ENCODE measurements at regions not wholly inside any gene's neighbourhood (a gene's known extent, or its start where the extent isn't known, plus 50 kb on each side); places are given as distances from the start of the nearest gene placed in this dataset.

- Histone ChIP-seq H3K4me1 (ENCODE audit: control insufficient read depth, low read length) (no peaks in the 10 kb centered on the region), H3F3A (ENCODE audit: control insufficient read depth, insufficient read depth) (no peaks in the 10 kb centered on the region), H3K36me3 (ENCODE audit: control insufficient read depth, low read length) (no peaks in the 10 kb centered on the region), H3K4me2 (ENCODE audit: low read length) (no peak overlapping the region), H4K20me1 (ENCODE audit: control insufficient read depth, insufficient read depth, low read depth, low read length) (no peaks in the 10 kb centered on the region), H3K9me3 (ENCODE audit: control insufficient read depth, insufficient read depth, low read length) (peaks cover 5% of the 10 kb centered on the region; the same call in 1 of the 2 replicates), H3K27ac (ENCODE audit: low read depth, low read length) (no peak overlapping the region), H3K27me3 (ENCODE audit: control insufficient read depth, low read length) (peaks cover 6% of the 10 kb centered on the region), H3K9me2 (replicated peaks; ENCODE audit: control insufficient read depth, low read length) (no peaks in the 10 kb centered on the region), H3K4me3 (ENCODE audit: low read length) (no peak overlapping the region), H3K79me2 (ENCODE audit: control insufficient read depth, low read length) (no peaks in the 10 kb centered on the region)
- TF ChIP-seq, protein P1, sequence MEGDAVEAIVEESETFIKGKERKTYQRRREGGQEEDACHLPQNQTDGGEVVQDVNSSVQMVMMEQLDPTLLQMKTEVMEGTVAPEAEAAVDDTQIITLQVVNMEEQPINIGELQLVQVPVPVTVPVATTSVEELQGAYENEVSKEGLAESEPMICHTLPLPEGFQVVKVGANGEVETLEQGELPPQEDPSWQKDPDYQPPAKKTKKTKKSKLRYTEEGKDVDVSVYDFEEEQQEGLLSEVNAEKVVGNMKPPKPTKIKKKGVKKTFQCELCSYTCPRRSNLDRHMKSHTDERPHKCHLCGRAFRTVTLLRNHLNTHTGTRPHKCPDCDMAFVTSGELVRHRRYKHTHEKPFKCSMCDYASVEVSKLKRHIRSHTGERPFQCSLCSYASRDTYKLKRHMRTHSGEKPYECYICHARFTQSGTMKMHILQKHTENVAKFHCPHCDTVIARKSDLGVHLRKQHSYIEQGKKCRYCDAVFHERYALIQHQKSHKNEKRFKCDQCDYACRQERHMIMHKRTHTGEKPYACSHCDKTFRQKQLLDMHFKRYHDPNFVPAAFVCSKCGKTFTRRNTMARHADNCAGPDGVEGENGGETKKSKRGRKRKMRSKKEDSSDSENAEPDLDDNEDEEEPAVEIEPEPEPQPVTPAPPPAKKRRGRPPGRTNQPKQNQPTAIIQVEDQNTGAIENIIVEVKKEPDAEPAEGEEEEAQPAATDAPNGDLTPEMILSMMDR (IDR thresholded peaks at IDR 0.05; ENCODE audit: low read depth, low read length, poor library complexity, severe bottlenecking), result no peak
- TF ChIP-seq EZH2phosphoT487 (IDR thresholded peaks at IDR 0.05; ENCODE audit: borderline replicate concordance, low read length), result no peak
These were observed 434.3 kb upstream of the TNP1 start for GRCh38 chr2:217294211-217294610.

DNA sequence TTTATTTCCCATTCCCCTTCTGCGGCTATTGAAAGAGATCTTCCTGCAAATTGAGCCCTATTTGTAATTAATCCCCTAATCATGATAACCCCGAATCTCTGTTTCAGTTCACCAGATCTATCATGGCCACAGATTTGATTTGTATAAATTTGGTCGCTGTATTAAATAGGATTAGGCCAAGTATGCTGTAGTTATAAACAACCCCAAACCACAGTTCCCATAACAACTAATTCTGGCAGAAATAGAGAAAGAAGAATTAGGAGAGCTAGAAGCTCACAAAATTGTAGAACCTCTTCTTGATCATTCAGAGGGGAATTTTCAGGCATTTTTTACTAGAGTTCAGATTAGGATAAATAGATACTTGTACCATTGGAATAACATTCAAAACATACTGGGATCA lies 433.7 kb upstream of the TNP1 start:
- Histone ChIP-seq H3K4me2 (ENCODE audit: low read length) (no peak overlapping the region), H3K79me2 (ENCODE audit: control insufficient read depth, low read length) (no peaks in the 10 kb centered on the region)

GRCh38 chr2:217293046-217293445 lies 433.2 kb upstream of the TNP1 start:
- Histone ChIP-seq H3F3A (ENCODE audit: control insufficient read depth, insufficient read depth) (no peaks in the 10 kb centered on the region), H3K27ac (ENCODE audit: low read depth, low read length) (no peak overlapping the region), H3K9me3 (ENCODE audit: control insufficient read depth, insufficient read depth, low read length) (peaks cover 5% of the 10 kb centered on the region; the same call in 1 of the 2 replicates), H3K4me2 (ENCODE audit: low read length) (no peak overlapping the region), H3K9me2 (replicated peaks; ENCODE audit: control insufficient read depth, low read length) (no peaks in the 10 kb centered on the region), H3K27me3 (ENCODE audit: control insufficient read depth, low read length) (peaks cover 4% of the 10 kb centered on the region), H3K4me3 (ENCODE audit: low read length) (no peak overlapping the region), H4K20me1 (ENCODE audit: control insufficient read depth, insufficient read depth, low read depth, low read length) (no peaks in the 10 kb centered on the region), H3K4me1 (ENCODE audit: control insufficient read depth, low read length) (no peaks in the 10 kb centered on the region), H3K36me3 (ENCODE audit: control insufficient read depth, low read length) (no peaks in the 10 kb centered on the region), H3K79me2 (ENCODE audit: control insufficient read depth, low read length) (no peaks in the 10 kb centered on the region)
- TF ChIP-seq, protein P1 (IDR thresholded peaks at IDR 0.05; ENCODE audit: low read depth, low read length, poor library complexity, severe bottlenecking), result no peak
- no peak for TF ChIP-seq EZH2phosphoT487 (IDR thresholded peaks at IDR 0.05; ENCODE audit: borderline replicate concordance, low read length)

More for the DNA sequence above, 433.7 kb upstream of the TNP1 start:
- TF ChIP-seq, protein P1 (IDR thresholded peaks at IDR 0.05; ENCODE audit: low read depth, low read length, poor library complexity, severe bottlenecking), result no peak
- no peak for TF ChIP-seq EZH2phosphoT487 (IDR thresholded peaks at IDR 0.05; ENCODE audit: borderline replicate concordance, low read length)
- Histone ChIP-seq H3K36me3 (ENCODE audit: control insufficient read depth, low read length) (no peaks in the 10 kb centered on the region), H3K9me3 (ENCODE audit: control insufficient read depth, insufficient read depth, low read length) (peaks cover 5% of the 10 kb centered on the region; the same call in 1 of the 2 replicates), H3F3A (ENCODE audit: control insufficient read depth, insufficient read depth) (no peaks in the 10 kb centered on the region), H3K4me1 (ENCODE audit: control insufficient read depth, low read length) (no peaks in the 10 kb centered on the region), H3K4me3 (ENCODE audit: low read length) (no peak overlapping the region), H4K20me1 (ENCODE audit: control insufficient read depth, insufficient read depth, low read depth, low read length) (no peaks in the 10 kb centered on the region), H3K27me3 (ENCODE audit: control insufficient read depth, low read length) (peaks cover 4% of the 10 kb centered on the region), H3K27ac (ENCODE audit: low read depth, low read length) (no peak overlapping the region), H3K9me2 (replicated peaks; ENCODE audit: control insufficient read depth, low read length) (no peaks in the 10 kb centered on the region)

Data from DOHH2 (cell line).